Activated naive CD4-positive, alpha-beta T cell treated with anti-CD3 and anti-CD28 coated beads, Interleukin-2, amount 50 U/mL, for 72 hours (primary cell): ENCODE measurements at regions not wholly inside any gene's neighbourhood (a gene's known extent, or its start where the extent isn't known, plus 50 kb on each side); places are given as distances from the start of the nearest gene placed in this dataset.

Experiments
- ATAC-seq, 2 donors: fragments of 150-1000 bp; cut with Tn5 transposase; 2 replicates each; pipeline ENCODE4 v1.10.0; 2021; ENCODE audit warnings: mild to moderate bottlenecking in 2 of 2, moderate library complexity in 2 of 2
- DNase-seq, 2 donors: peaks; one replicate each; pipeline ENCODE4 v3.0.0; 2021 to 2022; ENCODE audit warnings: low spot score in 2 of 2
- H3K27ac Mint-ChIP-seq, 2 donors: one replicate each; pipeline ENCODE4 v1.8.0; 2022; ENCODE audit warnings: mild to moderate bottlenecking in 2 of 2, mixed read lengths in 2 of 2
- H3K36me3 Mint-ChIP-seq, 2 donors: one replicate each; pipeline ENCODE4 v1.8.0; 2022; ENCODE audit warnings: mixed read lengths in 2 of 2
- H3K9me3 Mint-ChIP-seq, 2 donors: one replicate each; pipeline ENCODE4 v1.8.0; 2022; ENCODE audit warnings: mixed read lengths in 2 of 2

- no peaks in the 10 kb centered on the region for H3K9me3 Mint-ChIP-seq
- DNase-seq (no peak), ATAC-seq (no peak)
- no peak overlapping the region for H3K27ac Mint-ChIP-seq
- no peaks in the 10 kb centered on the region for H3K36me3 Mint-ChIP-seq
Observed at GRCh38 chr13:63643543-63643942, 2227.9 kb upstream of the PCDH20 start.

DNA sequence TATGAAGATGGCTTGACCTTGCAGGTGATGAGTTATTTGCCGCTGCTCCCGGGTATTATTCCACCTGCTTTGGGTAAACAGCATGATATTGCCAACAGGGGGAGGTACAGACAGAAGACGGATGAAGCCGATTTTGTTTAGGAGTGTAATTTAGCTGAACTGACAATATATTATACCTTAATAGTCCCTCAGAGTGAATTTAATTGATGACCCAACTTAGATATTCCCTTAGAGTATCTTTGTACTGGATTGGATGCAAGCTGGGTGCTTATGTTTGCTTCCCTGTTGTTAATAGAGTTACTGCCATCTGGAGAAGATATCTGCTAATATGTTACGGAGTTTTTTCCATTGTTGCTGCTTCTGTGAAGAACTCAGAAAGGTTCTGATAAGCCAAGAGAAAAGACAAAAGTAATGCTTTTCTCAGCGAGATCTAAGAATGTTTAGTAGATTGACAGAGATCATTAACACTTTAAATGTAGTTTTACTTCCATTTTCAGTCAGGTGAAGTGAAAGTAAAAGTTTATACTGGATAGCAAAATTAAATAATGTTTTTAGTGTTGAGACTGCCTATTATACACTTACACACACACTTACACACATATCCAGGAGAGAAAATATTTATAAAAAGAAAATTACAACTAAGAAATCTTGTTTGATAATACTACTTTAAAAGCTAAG, 2220.8 kb upstream of the PCDH20 start:
- H3K9me3 Mint-ChIP-seq: peaks cover 0 to 5% of the 10 kb centered on the region in 2 donors
- no peaks in the 10 kb centered on the region for H3K36me3 Mint-ChIP-seq
- no peak overlapping the region for H3K27ac Mint-ChIP-seq
- ATAC-seq: no peak
- DNase-seq: no peak

DNA sequence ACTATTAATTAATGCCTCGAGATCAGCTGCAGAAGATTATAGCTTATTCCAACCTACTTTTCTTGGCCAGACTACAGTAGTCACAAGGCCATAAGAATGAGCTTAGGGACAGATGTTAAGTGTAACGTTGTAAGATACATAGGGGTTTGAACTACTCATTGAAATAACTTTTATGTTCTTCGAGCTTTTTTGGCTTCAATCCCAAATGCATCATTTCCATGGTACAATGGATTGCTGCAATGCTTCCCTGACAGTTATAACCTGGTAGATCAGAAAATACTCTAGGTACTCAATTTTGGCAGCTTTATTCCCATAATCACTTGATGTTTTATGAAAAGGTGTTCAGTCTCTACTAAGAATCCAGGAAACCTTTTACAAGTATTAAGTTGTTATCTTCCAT, 2216.7 kb upstream of the PCDH20 start:
- no peaks in the 10 kb centered on the region for H3K36me3 Mint-ChIP-seq
- ATAC-seq (no peak), DNase-seq (no peak)
- H3K27ac Mint-ChIP-seq: no peak overlapping the region
- peaks cover 0 to 8% of the 10 kb centered on the region in 2 donors for H3K9me3 Mint-ChIP-seq

DNA sequence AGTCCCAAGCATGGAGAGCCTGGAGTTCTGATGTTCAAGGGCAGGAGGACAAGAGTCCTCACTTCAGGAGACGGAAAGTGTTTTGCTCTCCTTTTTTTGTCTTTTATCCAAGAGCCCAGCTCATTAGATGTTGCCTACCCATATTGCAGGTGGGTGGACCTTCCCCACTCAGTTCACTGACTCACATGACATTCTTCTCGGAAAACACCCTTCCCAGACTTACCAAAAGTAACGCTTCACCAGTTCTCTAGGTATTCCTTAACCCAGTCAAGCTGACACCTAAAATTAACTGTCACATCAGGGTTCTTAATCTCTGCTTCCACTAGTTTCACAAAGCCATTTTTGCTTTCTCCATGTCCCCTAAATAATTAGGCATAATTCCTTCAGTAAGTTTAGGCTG, 2215.4 kb upstream of the PCDH20 start:
- DNase-seq (no peak), ATAC-seq (no peak)
- peaks cover 4 to 13% of the 10 kb centered on the region in 2 donors for H3K9me3 Mint-ChIP-seq
- H3K27ac Mint-ChIP-seq: no peak overlapping the region
- no peaks in the 10 kb centered on the region for H3K36me3 Mint-ChIP-seq

GRCh38 chr13:63629591-63629990, 2213.9 kb upstream of the PCDH20 start:
- peaks cover 4 to 13% of the 10 kb centered on the region in 2 donors for H3K9me3 Mint-ChIP-seq
- no peak for DNase-seq
- no peaks in the 10 kb centered on the region for H3K36me3 Mint-ChIP-seq
- ATAC-seq: no peak
- H3K27ac Mint-ChIP-seq: no peak overlapping the region

GRCh38 chr13:63628310-63628709, 2212.7 kb upstream of the PCDH20 start:
- Mint-ChIP-seq H3K9me3 (peaks cover 5 to 19% of the 10 kb centered on the region in 2 donors), H3K36me3 (no peaks in the 10 kb centered on the region), H3K27ac (no peak overlapping the region)
- ATAC-seq (no peak), DNase-seq (no peak)

DNA sequence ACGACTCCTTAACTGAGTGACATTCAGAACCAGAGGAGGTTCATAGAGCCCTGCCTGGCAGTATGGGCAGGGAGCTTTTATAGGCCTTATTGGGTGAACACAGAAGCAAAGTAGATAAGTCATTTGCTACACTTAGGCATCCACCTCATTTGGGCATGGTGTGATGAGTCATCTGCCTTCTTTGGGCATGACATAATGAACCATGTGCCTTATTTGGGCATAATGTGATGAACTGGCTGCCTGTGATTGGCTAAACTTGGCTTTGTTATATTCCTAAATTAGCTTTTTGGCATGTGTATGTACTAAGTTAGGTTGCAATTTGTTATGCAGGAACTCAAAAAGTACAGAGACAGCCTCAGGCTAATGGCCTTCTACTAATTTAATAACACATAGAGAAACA, 2210.2 kb upstream of the PCDH20 start:
- no peak for DNase-seq
- H3K36me3 Mint-ChIP-seq: no peaks in the 10 kb centered on the region
- no peak overlapping the region for H3K27ac Mint-ChIP-seq
- ATAC-seq: no peak
- peaks cover 9 to 21% of the 10 kb centered on the region in 2 donors for H3K9me3 Mint-ChIP-seq

DNA sequence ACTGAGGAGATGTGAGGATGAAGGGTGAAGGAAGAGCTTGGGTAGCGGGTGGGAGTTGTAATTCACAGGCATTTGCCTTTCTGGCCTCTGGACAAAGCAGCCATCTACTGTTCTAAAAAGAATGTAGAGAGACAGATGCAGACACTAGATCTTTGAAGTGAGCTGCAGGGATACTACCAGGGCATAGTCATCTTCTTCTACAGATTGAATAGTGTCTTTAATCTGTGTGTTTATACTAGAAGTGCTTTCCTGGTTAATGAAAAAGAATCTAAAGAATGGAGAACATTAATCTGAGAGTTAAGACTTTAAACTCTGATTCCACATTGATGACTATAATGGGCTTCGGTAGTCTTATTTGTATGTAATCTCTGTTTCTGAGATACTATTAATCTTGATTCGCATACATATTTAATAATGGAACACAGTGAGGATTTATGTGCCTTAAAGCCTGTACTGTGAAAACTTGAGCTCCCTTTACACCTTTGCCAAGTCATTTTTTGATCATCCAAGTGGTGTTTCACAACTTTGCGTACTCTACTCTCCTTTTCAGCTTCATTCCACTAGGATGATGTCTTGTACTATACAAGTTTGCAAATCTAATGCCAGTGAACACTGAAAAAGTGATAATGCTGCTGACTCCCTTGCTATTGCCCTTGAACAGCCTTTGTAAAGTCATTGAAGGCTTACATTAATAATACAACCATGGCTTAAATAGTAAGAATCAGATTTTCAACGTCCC, 2199.4 kb upstream of the PCDH20 start:
- H3K27ac Mint-ChIP-seq: no peak overlapping the region
- H3K9me3 Mint-ChIP-seq: peaks cover 3 to 15% of the 10 kb centered on the region in 2 donors
- H3K36me3 Mint-ChIP-seq: no peaks in the 10 kb centered on the region
- DNase-seq (no peak), ATAC-seq (no peak)

DNA sequence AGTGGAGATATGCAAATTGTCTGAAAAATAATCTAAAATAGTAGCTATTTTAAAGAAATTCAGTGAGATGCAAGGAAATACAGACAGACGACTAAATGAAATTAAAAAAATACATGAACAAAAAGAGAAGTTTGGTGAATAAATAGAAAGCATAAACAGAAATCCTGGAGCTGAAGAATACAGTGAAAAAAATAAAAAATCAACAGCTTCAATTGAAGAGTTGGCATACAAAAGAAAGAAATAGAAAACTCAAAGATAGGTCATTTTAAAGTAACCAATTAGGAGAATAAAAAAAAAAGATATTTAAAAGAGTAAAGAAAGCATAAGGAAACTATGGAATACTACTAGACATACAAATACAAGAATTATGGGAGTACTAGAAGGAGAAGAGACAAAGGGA, 2191.5 kb upstream of the PCDH20 start:
- H3K9me3 Mint-ChIP-seq: peaks cover 30 to 34% of the 10 kb centered on the region in 2 donors
- H3K27ac Mint-ChIP-seq: no peak overlapping the region
- no peak for DNase-seq
- peaks cover 0 to 18% of the 10 kb centered on the region in 2 donors for H3K36me3 Mint-ChIP-seq
- no peak for ATAC-seq

GRCh38 chr13:63605962-63606361, 2190.3 kb upstream of the PCDH20 start:
- Mint-ChIP-seq H3K27ac (no peak overlapping the region), H3K9me3 (peaks cover 33 to 38% of the 10 kb centered on the region in 2 donors), H3K36me3 (peaks cover 0 to 18% of the 10 kb centered on the region in 2 donors)
- no peak for ATAC-seq
- no peak for DNase-seq

GRCh38 chr13:63605403-63605802, 2189.8 kb upstream of the PCDH20 start:
- Mint-ChIP-seq H3K36me3 (peaks cover 0 to 18% of the 10 kb centered on the region in 2 donors), H3K9me3 (peaks cover 33 to 38% of the 10 kb centered on the region in 2 donors), H3K27ac (no peak overlapping the region)
- DNase-seq (no peak), ATAC-seq (no peak)

- H3K9me3 Mint-ChIP-seq: peaks cover 0 to 17% of the 10 kb centered on the region in 2 donors
- no peak overlapping the region for H3K27ac Mint-ChIP-seq
- no peaks in the 10 kb centered on the region for H3K36me3 Mint-ChIP-seq
- ATAC-seq (no peak), DNase-seq (no peak)
Observed at GRCh38 chr13:63595811-63596210, 2180.2 kb upstream of the PCDH20 start.

DNA sequence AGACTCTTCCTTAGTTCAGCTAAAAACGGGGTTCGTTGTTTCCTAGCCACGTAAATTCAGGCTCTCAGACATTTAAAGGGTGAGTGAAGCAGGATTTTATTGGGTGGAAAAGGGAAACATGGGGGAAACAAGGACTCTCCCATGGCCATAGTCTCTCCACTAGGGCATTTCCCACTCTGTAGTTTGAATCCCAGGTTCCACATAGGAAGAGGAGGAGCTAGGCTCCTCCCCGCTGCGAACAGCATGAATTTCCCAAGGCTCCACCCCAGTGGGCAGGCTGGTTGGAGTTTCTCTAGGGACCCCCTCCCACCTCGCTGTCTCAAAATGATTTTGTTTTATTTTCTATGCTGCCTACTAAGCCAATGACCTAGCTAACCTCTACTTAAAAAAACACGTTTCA, 2170.8 kb upstream of the PCDH20 start:
- DNase-seq: no peak
- Mint-ChIP-seq H3K9me3 (peaks cover 8 to 12% of the 10 kb centered on the region in 2 donors), H3K36me3 (peaks cover 0 to 6% of the 10 kb centered on the region in 2 donors), H3K27ac (no peak overlapping the region)
- no peak for ATAC-seq

DNA sequence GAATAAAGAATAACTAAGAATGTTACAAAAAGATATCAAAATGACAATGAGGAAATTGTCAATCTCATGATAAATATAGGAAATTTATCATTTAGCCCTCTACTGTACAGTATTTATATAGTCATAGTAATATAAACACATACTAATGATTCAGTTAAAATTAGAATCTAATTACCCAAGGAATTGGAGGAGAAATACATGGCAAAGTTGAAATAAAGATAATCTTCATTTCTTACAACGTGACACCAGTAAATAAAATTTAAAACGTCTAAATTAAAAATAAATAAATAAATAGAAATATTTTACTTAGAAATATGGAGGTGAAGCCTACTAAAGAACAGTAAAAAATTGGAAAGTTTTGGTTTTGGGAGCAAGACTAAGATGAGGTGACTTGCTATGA, 2163.1 kb upstream of the PCDH20 start:
- Mint-ChIP-seq H3K9me3 (peaks cover 18 to 21% of the 10 kb centered on the region in 2 donors), H3K36me3 (peaks cover 6 to 21% of the 10 kb centered on the region in 2 donors), H3K27ac (no peak overlapping the region)
- DNase-seq: no peak
- ATAC-seq: no peak

DNA sequence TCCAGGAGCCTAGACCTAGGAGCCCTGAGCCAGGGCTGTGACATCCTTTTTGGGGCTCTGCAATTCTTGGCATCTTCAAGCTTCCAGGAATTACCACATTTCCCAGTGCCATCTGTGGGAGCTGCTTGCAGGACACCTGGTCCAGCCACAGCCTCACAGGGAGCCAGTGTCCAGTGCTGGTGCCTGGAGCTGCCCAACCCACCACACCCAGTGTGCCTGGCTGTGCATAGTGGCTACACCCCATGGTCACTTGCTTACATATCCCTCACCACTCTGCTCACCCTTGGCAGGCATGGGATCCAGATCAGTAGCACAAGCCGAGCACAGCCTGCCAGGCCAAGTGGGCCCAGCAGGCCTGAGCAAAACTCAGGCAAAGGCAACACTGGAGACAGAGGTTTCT, 2151.4 kb upstream of the PCDH20 start:
- H3K27ac Mint-ChIP-seq: no peak overlapping the region
- no peak for ATAC-seq
- H3K9me3 Mint-ChIP-seq: peaks cover 7 to 13% of the 10 kb centered on the region in 2 donors

DNA sequence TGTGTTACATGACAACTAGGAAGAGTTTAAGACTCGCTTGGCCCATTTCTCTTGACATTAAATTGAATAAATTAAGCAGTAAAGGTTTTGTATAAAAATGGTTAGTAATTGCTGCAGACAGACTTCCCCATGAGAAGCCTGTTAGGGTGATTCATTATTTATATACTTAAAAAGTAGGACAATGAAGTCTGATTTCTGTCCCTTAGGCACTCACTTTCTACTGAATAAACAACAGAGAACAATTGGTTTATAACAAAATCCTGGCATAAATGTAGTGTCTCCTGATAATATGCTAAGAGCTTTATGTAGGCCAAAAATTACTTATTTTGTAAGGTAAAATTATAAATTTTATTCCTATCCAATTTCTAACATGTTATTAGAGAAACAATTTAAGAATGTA, 2138.5 kb upstream of the PCDH20 start:
- ATAC-seq (no peak), DNase-seq (no peak)
- no peak overlapping the region for H3K27ac Mint-ChIP-seq
- H3K9me3 Mint-ChIP-seq: peaks cover 9 to 14% of the 10 kb centered on the region in 2 donors
- H3K36me3 Mint-ChIP-seq: peaks cover 0 to 6% of the 10 kb centered on the region in 2 donors

More for the DNA sequence above, 2151.4 kb upstream of the PCDH20 start:
- DNase-seq: no peak
- no peaks in the 10 kb centered on the region for H3K36me3 Mint-ChIP-seq

DNA sequence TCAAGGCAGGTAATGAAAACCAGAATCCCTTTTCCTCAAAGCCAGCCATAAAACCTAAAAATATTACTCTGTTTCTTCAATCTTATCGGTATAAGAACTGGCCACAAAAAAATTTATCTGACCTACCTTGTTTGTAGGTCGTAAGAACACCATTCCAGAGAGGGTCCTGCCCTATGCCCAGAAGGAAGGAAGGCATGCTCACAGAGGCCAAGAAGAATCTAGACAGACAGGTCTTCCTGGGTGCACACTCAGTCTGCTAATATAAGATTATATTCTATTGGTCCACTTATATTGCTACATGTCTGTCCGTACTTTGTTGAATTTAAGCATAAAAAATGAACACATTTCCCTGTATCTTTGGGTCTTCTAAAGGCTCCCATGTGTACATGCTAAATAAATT, 2136.1 kb upstream of the PCDH20 start:
- peaks cover 0 to 7% of the 10 kb centered on the region in 2 donors for H3K9me3 Mint-ChIP-seq
- H3K36me3 Mint-ChIP-seq: no peaks in the 10 kb centered on the region
- ATAC-seq (no peak), DNase-seq (no peak)
- no peak overlapping the region for H3K27ac Mint-ChIP-seq

DNA sequence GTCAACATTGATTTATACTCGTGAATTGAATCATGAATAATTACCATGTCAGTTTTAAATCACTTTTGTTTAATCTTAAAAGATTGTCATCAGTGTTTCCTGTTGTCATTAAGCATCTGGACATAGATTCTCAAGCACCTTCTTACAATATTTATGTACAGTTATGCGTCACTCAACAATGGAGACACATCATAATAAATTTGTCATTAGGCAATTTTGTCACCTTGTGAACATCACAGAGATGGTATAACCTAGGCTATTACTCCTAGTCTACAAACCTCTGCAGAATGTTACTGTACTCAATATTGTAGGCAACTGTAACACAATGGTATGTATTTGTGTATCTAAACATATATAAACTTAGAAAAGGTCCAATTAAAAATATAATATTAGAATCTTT, 2130.9 kb upstream of the PCDH20 start:
- ATAC-seq: no peak
- H3K27ac Mint-ChIP-seq: no peak overlapping the region

More for the DNA sequence above, 2130.9 kb upstream of the PCDH20 start:
- Mint-ChIP-seq H3K36me3 (peaks cover 0 to 8% of the 10 kb centered on the region in 2 donors), H3K9me3 (peaks cover 13 to 23% of the 10 kb centered on the region in 2 donors)
- no peak for DNase-seq
